Testis (tissue), 2 donors: ENCODE measurements at regions not wholly inside any gene's neighbourhood (a gene's known extent, or its start where the extent isn't known, plus 50 kb on each side); places are given as distances from the start of the nearest gene placed in this dataset.

ENCODE experiments used
- CTCF ChIP-seq, 3 experiments: fragments of 450-650 bp in 2 of 3; fragments of 200-600 bp in 1 of 3; sonication (generic) in 1 of 3; IDR thresholded peaks; one replicate each; pipeline ENCODE4 v1.5.1; 2016 to 2019; ENCODE audit warnings: antibody characterized with exemption in 3 of 3, mild to moderate bottlenecking in 2 of 3, moderate library complexity in 1 of 3
- POLR2A ChIP-seq: fragments of 450-650 bp; IDR thresholded peaks from one replicate; pipeline ENCODE4 v1.6.1; 2017; ENCODE audit warnings: antibody characterized with exemption, mild to moderate bottlenecking, moderate library complexity

GRCh38 chr9:88215196-88216125 lies 77.2 kb upstream of the SPATA31C2 start:
- TF ChIP-seq CTCF (IDR thresholded peaks at IDR 0.05), result no peak
- no peak for TF ChIP-seq POLR2A
